ENCODE measurements at regions not wholly inside any gene's neighbourhood (a gene's known extent, or its start where the extent isn't known, plus 50 kb on each side); places are given as distances from the start of the nearest gene placed in this dataset.

DNA sequence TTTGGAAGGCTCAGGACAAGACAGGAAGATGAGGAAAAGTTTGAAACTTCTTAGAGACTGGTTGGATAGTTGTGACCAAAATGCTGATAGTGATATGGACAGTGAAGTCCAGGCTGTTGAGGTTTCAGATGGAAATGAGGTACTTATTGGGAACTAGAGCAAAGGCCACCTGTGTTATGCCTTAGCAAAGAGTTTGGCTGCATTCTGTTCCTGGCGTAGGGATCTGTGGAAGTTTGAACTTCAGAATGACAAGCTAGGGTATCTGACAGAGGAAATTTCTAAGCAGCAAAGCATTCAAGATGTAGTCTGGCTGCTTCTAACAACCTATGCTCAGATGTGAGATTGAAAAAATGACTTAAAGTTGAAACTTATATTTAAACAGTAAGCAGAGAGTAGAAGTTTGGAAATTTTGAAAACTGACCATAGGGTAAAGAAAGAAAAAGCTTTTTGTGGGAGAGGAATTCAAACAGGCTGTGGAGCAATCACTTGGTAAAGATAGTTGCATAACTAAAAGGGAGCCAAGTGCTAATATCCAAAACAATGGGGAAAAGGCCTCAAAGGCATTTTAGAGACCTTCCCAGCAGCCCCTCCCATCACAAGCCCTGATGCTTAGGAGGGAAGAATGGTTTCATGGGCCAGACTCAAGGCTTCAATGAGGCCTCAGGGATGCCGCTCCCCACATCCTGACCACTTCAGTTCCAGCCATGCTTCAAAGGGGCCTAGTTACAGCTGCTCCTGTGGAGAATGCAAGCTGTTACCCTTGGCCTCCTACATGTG is 415.1 kb downstream of the INHBA start:
- H3K4me3 Mint-ChIP-seq: no peak overlapping the region
- DNase-seq: peak; percentile 66
- 94 to 100% methylated on average over 1 to 2 of the region's 2 CpGs for WGBS, 2 experiments (ENCODE audit: insufficient coverage in 1 of 2, insufficient read length in 1 of 2)
- no peaks in the 10 kb centered on the region for H3K36me3 Mint-ChIP-seq (ENCODE audit: low read depth)
- no peaks in the 10 kb centered on the region for H3K36me3 ChIP-seq (ENCODE audit: control insufficient read depth, insufficient read depth, low read length)
- no peak overlapping the region for H3K27ac Mint-ChIP-seq
- no peaks in the 10 kb centered on the region for H3K9me3 Mint-ChIP-seq
- TF ChIP-seq, protein P1, sequence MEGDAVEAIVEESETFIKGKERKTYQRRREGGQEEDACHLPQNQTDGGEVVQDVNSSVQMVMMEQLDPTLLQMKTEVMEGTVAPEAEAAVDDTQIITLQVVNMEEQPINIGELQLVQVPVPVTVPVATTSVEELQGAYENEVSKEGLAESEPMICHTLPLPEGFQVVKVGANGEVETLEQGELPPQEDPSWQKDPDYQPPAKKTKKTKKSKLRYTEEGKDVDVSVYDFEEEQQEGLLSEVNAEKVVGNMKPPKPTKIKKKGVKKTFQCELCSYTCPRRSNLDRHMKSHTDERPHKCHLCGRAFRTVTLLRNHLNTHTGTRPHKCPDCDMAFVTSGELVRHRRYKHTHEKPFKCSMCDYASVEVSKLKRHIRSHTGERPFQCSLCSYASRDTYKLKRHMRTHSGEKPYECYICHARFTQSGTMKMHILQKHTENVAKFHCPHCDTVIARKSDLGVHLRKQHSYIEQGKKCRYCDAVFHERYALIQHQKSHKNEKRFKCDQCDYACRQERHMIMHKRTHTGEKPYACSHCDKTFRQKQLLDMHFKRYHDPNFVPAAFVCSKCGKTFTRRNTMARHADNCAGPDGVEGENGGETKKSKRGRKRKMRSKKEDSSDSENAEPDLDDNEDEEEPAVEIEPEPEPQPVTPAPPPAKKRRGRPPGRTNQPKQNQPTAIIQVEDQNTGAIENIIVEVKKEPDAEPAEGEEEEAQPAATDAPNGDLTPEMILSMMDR (conservative IDR thresholded peaks at IDR 0.05): no peak
- H3K4me1 Mint-ChIP-seq: no peaks in the 10 kb centered on the region
- H3K4me3 ChIP-seq (ENCODE audit: low read length): no peak overlapping the region
- H3K9ac ChIP-seq (ENCODE audit: extremely low read depth, low read length, poor library complexity, severe bottlenecking): no peak overlapping the region
- H3K9me3 ChIP-seq (ENCODE audit: control insufficient read depth, low read length): no peaks in the 10 kb centered on the region
- H3K27me3 Mint-ChIP-seq (ENCODE audit: insufficient read depth): peaks cover 8% of the 10 kb centered on the region
- H3K27ac ChIP-seq (ENCODE audit: low read depth, low read length): no peak overlapping the region
- H3K4me1 ChIP-seq (ENCODE audit: control insufficient read depth, insufficient read depth, low read length): no peaks in the 10 kb centered on the region
- peaks cover 7% of the 10 kb centered on the region for H3K27me3 ChIP-seq (ENCODE audit: control insufficient read depth, insufficient read depth, low read length, poor library complexity, severe bottlenecking)

DNA sequence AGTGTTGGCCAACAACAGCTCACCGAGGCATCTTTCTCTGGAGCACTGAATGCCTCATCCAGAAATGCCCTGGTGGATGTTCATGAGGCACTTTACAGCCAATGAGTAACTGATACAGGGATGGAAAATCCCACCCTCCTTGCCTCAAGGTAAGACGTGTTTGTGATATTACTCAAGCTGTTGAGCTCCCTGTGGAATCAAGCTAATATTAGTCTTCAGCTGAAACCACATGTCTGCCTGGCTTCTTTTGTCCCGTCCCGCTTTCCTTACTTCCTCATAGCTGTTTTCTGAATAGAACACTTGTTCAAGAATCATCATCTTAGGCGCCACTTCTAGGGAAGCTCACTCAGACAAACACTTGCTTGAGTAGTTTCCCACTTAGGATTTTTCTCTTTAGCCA is 422.4 kb downstream of the INHBA start:
- Mint-ChIP-seq H3K27ac (no peak overlapping the region), H3K4me1 (peaks cover 9% of the 10 kb centered on the region), H3K4me3 (no peak overlapping the region), H3K27me3 (ENCODE audit: insufficient read depth) (peaks cover 31% of the 10 kb centered on the region), H3K9me3 (no peaks in the 10 kb centered on the region), H3K36me3 (ENCODE audit: low read depth) (no peaks in the 10 kb centered on the region)
- Histone ChIP-seq H3K27me3 (ENCODE audit: control insufficient read depth, insufficient read depth, low read length, poor library complexity, severe bottlenecking) (peaks cover 28% of the 10 kb centered on the region), H3K9ac (ENCODE audit: extremely low read depth, low read length, poor library complexity, severe bottlenecking) (no peak overlapping the region), H3K27ac (ENCODE audit: low read depth, low read length) (no peak overlapping the region), H3K4me3 (ENCODE audit: low read length) (no peak overlapping the region), H3K36me3 (ENCODE audit: control insufficient read depth, insufficient read depth, low read length) (no peaks in the 10 kb centered on the region), H3K4me1 (ENCODE audit: control insufficient read depth, insufficient read depth, low read length) (no peaks in the 10 kb centered on the region), H3K9me3 (ENCODE audit: control insufficient read depth, low read length) (no peaks in the 10 kb centered on the region)
- WGBS, 2 experiments (ENCODE audit: insufficient coverage in 1 of 2, insufficient read length in 1 of 2): 95 to 96% methylated on average over 4 to 5 of the region's 5 CpGs
- TF ChIP-seq, protein P1 (conservative IDR thresholded peaks at IDR 0.05): no peak
- no peak for DNase-seq

DNA sequence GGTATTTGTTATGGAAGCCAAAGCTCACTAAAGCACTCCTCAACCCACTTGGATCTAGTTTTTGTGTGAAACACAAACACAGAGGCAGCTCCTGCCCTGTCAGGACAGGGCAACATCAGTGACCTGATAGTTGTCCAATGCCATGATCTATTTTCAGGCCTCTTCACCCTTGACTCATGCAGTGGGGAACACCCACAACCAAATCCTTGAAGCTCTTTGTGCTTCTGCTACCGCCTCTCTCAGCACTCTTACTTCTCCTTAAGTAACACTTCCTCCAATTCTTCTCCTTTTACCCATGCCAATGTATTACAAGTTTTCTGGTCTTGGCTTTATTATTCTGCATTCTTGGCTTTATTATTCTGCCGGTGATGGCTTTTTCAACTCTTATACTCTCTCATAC is 425.3 kb downstream of the INHBA start:
- H3K4me3 Mint-ChIP-seq: no peak overlapping the region
- Histone ChIP-seq H3K27me3 (ENCODE audit: control insufficient read depth, insufficient read depth, low read length, poor library complexity, severe bottlenecking) (peaks cover 19% of the 10 kb centered on the region), H3K27ac (ENCODE audit: low read depth, low read length) (no peak overlapping the region), H3K36me3 (ENCODE audit: control insufficient read depth, insufficient read depth, low read length) (no peaks in the 10 kb centered on the region), H3K9ac (ENCODE audit: extremely low read depth, low read length, poor library complexity, severe bottlenecking) (no peak overlapping the region), H3K4me1 (ENCODE audit: control insufficient read depth, insufficient read depth, low read length) (no peaks in the 10 kb centered on the region), H3K4me3 (ENCODE audit: low read length) (no peak overlapping the region), H3K9me3 (ENCODE audit: control insufficient read depth, low read length) (no peaks in the 10 kb centered on the region)
- no peaks in the 10 kb centered on the region for H3K9me3 Mint-ChIP-seq
- H3K36me3 Mint-ChIP-seq (ENCODE audit: low read depth): no peaks in the 10 kb centered on the region
- 92 to 94% methylated on average over 2 of the region's 2 CpGs for WGBS, 2 experiments (ENCODE audit: insufficient coverage in 1 of 2, insufficient read length in 1 of 2)
- peaks cover 11% of the 10 kb centered on the region for H3K4me1 Mint-ChIP-seq
- H3K27me3 Mint-ChIP-seq (ENCODE audit: insufficient read depth): peaks cover 23% of the 10 kb centered on the region
- TF ChIP-seq, protein P1 (conservative IDR thresholded peaks at IDR 0.05): no peak
- no peak overlapping the region for H3K27ac Mint-ChIP-seq
- DNase-seq: no peak
